ENCODE measurements at regions not wholly inside any gene's neighbourhood (a gene's known extent, or its start where the extent isn't known, plus 50 kb on each side); places are given as distances from the start of the nearest gene placed in this dataset.

GRCh38 chr5:136434795-136435194 lies 69.5 kb upstream of the TRPC7 start:
- Histone ChIP-seq H3K27ac (ENCODE audit: extremely low read depth, low read depth, low read length) (no peak overlapping the region), H3K9me3 (ENCODE audit: control insufficient read depth, insufficient read depth, low read depth, low read length) (no peaks in the 10 kb centered on the region), H3K36me3 (ENCODE audit: control insufficient read depth in 2 of 2, insufficient read depth in 1 of 2, low read length in 2 of 2) (no peaks in the 10 kb centered on the region), H3K4me3 (ENCODE audit: low read depth, low read length) (no peak overlapping the region), H3K4me1 (ENCODE audit: control insufficient read depth, insufficient read depth, low read length) (no peaks in the 10 kb centered on the region)
- TF ChIP-seq SCRT2 (tag by site-specific recombination; IDR thresholded peaks at IDR 0.05) (peak; percentile 79), ZNF660 (tag by site-specific recombination; IDR thresholded peaks at IDR 0.05) (no peak), ZNF677 (tag by site-specific recombination; IDR thresholded peaks at IDR 0.05) (no peak), ZNF514 (tag by site-specific recombination; IDR thresholded peaks at IDR 0.05) (no peak), SCRT1 (tag by site-specific recombination; IDR thresholded peaks at IDR 0.05; ENCODE audit: borderline replicate concordance) (0 out of 2 replicates have a peak, but pooled peaks have one; percentile 33), KLF10 (tag by site-specific recombination; IDR thresholded peaks at IDR 0.05) (no peak), ZNF488 (tag by site-specific recombination; IDR thresholded peaks at IDR 0.05) (no peak), BCL11A (tag by site-specific recombination; IDR thresholded peaks at IDR 0.05; ENCODE audit: low read depth) (no peak), ZXDB (tag by site-specific recombination; IDR thresholded peaks at IDR 0.05) (no peak), HOXD13 (CRISPR knock-in tag; IDR thresholded peaks at IDR 0.05; ENCODE audit: borderline replicate concordance) (no peak), ZNF830 (tag by site-specific recombination; IDR thresholded peaks at IDR 0.05; ENCODE audit: low read depth) (no peak)
- TF ChIP-seq, protein P1, sequence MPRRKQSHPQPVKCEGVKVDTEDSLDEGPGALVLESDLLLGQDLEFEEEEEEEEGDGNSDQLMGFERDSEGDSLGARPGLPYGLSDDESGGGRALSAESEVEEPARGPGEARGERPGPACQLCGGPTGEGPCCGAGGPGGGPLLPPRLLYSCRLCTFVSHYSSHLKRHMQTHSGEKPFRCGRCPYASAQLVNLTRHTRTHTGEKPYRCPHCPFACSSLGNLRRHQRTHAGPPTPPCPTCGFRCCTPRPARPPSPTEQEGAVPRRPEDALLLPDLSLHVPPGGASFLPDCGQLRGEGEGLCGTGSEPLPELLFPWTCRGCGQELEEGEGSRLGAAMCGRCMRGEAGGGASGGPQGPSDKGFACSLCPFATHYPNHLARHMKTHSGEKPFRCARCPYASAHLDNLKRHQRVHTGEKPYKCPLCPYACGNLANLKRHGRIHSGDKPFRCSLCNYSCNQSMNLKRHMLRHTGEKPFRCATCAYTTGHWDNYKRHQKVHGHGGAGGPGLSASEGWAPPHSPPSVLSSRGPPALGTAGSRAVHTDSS (tag by site-specific recombination; IDR thresholded peaks at IDR 0.05), result no peak
- POLR2A ChIA-PET, result no interaction called here
- CTCF ChIA-PET, result no interaction called here

- Histone ChIP-seq H3K4me3 (ENCODE audit: low read depth, low read length) (no peak overlapping the region), H3K27ac (ENCODE audit: extremely low read depth, low read depth, low read length) (no peak overlapping the region), H3K36me3 (ENCODE audit: control insufficient read depth in 2 of 2, insufficient read depth in 1 of 2, low read length in 2 of 2) (no peaks in the 10 kb centered on the region), H3K4me1 (ENCODE audit: control insufficient read depth, insufficient read depth, low read length) (no peaks in the 10 kb centered on the region), H3K9me3 (ENCODE audit: control insufficient read depth, insufficient read depth, low read depth, low read length) (no peaks in the 10 kb centered on the region)
- TF ChIP-seq ZNF169 (tag by site-specific recombination; IDR thresholded peaks at IDR 0.05), result no peak
- TF ChIP-seq, protein P2, sequence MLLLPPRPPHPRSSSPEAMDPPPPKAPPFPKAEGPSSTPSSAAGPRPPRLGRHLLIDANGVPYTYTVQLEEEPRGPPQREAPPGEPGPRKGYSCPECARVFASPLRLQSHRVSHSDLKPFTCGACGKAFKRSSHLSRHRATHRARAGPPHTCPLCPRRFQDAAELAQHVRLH (tag by site-specific recombination; IDR thresholded peaks at IDR 0.05), result no peak
- TF ChIP-seq ZNF423 (tag by site-specific recombination; IDR thresholded peaks at IDR 0.05), result no peak
- no peak for TF ChIP-seq ZSCAN30 (tag by site-specific recombination; IDR thresholded peaks at IDR 0.05)
- no peak for TF ChIP-seq ZBTB8A (tag by site-specific recombination; IDR thresholded peaks at IDR 0.05)
- ChIA-PET POLR2A (no interaction called here), CTCF (no interaction called here)
Observed at GRCh38 chr5:136432705-136433104, 67.4 kb upstream of the TRPC7 start.

GRCh38 chr5:136430081-136430480 lies 64.7 kb upstream of the TRPC7 start:
- no peak for TF ChIP-seq RBAK (tag by site-specific recombination; IDR thresholded peaks at IDR 0.05)
- TF ChIP-seq ZFP41 (tag by site-specific recombination; IDR thresholded peaks at IDR 0.05; ENCODE audit: borderline replicate concordance), result no peak
- TF ChIP-seq EGR2 (tag by site-specific recombination; IDR thresholded peaks at IDR 0.05; ENCODE audit: low read depth), result no peak
- TF ChIP-seq AEBP2 (tag by site-specific recombination; IDR thresholded peaks at IDR 0.05; ENCODE audit: borderline replicate concordance), result no peak
- no peak for TF ChIP-seq ZNF621 (tag by site-specific recombination; IDR thresholded peaks at IDR 0.05)
- TF ChIP-seq, protein P3, sequence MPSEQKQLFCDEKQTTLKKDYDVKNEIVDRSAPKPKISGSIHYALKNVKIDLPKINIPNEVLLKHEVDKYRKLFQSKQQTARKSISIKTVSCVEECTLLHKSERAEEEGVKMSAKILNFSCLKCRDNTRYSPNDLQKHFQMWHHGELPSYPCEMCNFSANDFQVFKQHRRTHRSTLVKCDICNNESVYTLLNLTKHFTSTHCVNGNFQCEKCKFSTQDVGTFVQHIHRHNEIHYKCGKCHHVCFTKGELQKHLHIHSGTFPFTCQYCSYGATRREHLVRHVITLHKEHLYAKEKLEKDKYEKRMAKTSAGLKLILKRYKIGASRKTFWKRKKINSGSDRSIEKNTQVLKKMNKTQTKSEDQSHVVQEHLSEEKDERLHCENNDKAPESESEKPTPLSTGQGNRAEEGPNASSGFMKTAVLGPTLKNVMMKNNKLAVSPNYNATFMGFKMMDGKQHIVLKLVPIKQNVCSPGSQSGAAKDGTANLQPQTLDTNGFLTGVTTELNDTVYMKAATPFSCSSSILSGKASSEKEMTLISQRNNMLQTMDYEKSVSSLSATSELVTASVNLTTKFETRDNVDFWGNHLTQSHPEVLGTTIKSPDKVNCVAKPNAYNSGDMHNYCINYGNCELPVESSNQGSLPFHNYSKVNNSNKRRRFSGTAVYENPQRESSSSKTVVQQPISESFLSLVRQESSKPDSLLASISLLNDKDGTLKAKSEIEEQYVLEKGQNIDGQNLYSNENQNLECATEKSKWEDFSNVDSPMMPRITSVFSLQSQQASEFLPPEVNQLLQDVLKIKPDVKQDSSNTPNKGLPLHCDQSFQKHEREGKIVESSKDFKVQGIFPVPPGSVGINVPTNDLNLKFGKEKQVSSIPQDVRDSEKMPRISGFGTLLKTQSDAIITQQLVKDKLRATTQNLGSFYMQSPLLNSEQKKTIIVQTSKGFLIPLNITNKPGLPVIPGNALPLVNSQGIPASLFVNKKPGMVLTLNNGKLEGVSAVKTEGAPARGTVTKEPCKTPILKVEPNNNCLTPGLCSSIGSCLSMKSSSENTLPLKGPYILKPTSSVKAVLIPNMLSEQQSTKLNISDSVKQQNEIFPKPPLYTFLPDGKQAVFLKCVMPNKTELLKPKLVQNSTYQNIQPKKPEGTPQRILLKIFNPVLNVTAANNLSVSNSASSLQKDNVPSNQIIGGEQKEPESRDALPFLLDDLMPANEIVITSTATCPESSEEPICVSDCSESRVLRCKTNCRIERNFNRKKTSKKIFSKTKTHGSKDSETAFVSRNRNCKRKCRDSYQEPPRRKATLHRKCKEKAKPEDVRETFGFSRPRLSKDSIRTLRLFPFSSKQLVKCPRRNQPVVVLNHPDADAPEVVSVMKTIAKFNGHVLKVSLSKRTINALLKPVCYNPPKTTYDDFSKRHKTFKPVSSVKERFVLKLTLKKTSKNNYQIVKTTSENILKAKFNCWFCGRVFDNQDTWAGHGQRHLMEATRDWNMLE (tag by site-specific recombination; conservative IDR thresholded peaks at IDR 0.05; ENCODE audit: low read depth), result no peak
- TF ChIP-seq GLI4 (tag by site-specific recombination; IDR thresholded peaks at IDR 0.05), result no peak
- H3K27ac ChIP-seq (ENCODE audit: extremely low read depth, low read depth, low read length), result no peak overlapping the region
- H3K9me3 ChIP-seq (ENCODE audit: control insufficient read depth, insufficient read depth, low read depth, low read length), result no peaks in the 10 kb centered on the region
- H3K4me1 ChIP-seq (ENCODE audit: control insufficient read depth, insufficient read depth, low read length), result peaks cover 3% of the 10 kb centered on the region
- H3K36me3 ChIP-seq (ENCODE audit: control insufficient read depth in 2 of 2, insufficient read depth in 1 of 2, low read length in 2 of 2), result no peaks in the 10 kb centered on the region
- no peak overlapping the region for H3K4me3 ChIP-seq (ENCODE audit: low read depth, low read length)
- CTCF ChIA-PET, result interaction anchor here (0.6 kb wide), 1 partner anchor 180 kb away, joined by 3 read pairs; no protein-coding TSS in a partner anchor
- POLR2A ChIA-PET, result no interaction called here

All from HEK293 (cell line).